ENCODE measurements at regions not wholly inside any gene's neighbourhood (a gene's known extent, or its start where the extent isn't known, plus 50 kb on each side); places are given as distances from the start of the nearest gene placed in this dataset.

DNA sequence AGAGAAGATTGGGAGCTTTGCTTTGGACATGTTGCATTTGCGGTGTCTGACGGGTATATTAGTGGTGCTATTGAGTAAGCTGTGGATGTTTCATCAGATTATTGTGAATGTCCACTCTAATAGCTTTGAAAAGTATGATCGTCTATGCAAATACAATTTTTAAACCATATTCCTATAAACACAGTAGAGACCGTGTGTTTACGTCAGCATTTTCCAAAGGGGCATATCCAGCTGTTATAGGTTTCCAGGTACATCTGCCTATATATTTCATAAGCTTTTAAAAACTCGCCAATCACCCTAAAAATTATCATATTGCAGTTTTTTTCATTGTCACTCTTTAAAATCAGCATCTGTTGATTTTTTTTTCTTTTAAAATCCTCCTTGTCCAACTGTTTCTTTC lies 91.7 kb downstream of the NKX2-1 start:
- DNase-seq (ENCODE audit: low read depth), result no peak
- TF ChIP-seq POLR2A (IDR thresholded peaks at IDR 0.05; ENCODE audit: extremely low read depth, insufficient read length) (no peak), MAX (IDR thresholded peaks at IDR 0.05; ENCODE audit: low read depth, low read length) (no peak), CTCF (IDR thresholded peaks at IDR 0.05; ENCODE audit: low read depth, low read length) (no peak), MYC (IDR thresholded peaks at IDR 0.05; ENCODE audit: low read depth, low read length) (no peak)
- no peak overlapping the region for H3K4me3 ChIP-seq (ENCODE audit: low read depth, low read length)

- no peak overlapping the region for H3K4me3 ChIP-seq (ENCODE audit: low read depth, low read length)
- DNase-seq (ENCODE audit: low read depth), result no peak
- TF ChIP-seq MYC (IDR thresholded peaks at IDR 0.05; ENCODE audit: low read depth, low read length) (no peak), POLR2A (IDR thresholded peaks at IDR 0.05; ENCODE audit: extremely low read depth, insufficient read length) (no peak), CTCF (IDR thresholded peaks at IDR 0.05; ENCODE audit: low read depth, low read length) (no peak), MAX (IDR thresholded peaks at IDR 0.05; ENCODE audit: low read depth, low read length) (no peak)
Observed at GRCh38 chr14:36426836-36427235, 93.2 kb downstream of the NKX2-1 start.

GRCh38 chr14:36426113-36426512 lies 93.9 kb downstream of the NKX2-1 start:
- DNase-seq (ENCODE audit: low read depth), result no peak
- no peak overlapping the region for H3K4me3 ChIP-seq (ENCODE audit: low read depth, low read length)
- TF ChIP-seq CTCF (IDR thresholded peaks at IDR 0.05; ENCODE audit: low read depth, low read length) (no peak), POLR2A (IDR thresholded peaks at IDR 0.05; ENCODE audit: extremely low read depth, insufficient read length) (no peak), MYC (IDR thresholded peaks at IDR 0.05; ENCODE audit: low read depth, low read length) (no peak), MAX (IDR thresholded peaks at IDR 0.05; ENCODE audit: low read depth, low read length) (no peak)

DNA sequence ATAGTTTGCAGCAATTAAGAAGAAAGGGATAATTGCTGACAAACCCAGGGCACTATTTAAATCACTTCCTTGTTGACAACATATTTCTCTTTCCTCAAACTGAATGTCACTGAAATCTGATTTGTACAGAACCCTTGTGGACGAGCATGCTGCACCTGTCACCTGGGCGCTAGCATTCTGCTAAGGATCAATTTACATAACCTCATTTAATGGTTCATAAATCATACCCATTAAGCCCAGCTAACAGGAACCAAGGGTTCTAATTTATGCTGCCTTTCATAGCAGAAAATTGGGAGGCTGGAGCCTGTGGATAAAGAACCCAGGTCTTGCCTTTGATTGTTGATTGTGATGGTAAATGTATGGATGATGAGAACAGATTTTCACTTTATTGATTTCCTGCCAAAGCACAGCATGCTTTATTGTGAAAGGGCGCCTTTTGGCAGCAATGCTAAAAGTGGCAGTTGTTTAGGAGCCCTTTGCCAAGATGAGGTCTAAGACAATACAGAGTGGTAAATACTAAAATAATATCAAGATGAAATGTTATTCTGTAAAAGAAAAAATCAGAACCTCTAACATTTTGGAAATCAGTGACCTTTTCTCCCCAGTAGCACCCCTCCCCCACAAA lies 95.4 kb downstream of the NKX2-1 start:
- H3K4me3 ChIP-seq (ENCODE audit: low read depth, low read length), result no peak overlapping the region
- DNase-seq (ENCODE audit: low read depth), result no peak
- TF ChIP-seq MAX (IDR thresholded peaks at IDR 0.05; ENCODE audit: low read depth, low read length) (no peak), CTCF (IDR thresholded peaks at IDR 0.05; ENCODE audit: low read depth, low read length) (no peak), MYC (IDR thresholded peaks at IDR 0.05; ENCODE audit: low read depth, low read length) (no peak), POLR2A (IDR thresholded peaks at IDR 0.05; ENCODE audit: extremely low read depth, insufficient read length) (no peak)

- no peak overlapping the region for H3K4me3 ChIP-seq (ENCODE audit: low read depth, low read length)
- TF ChIP-seq POLR2A (IDR thresholded peaks at IDR 0.05; ENCODE audit: extremely low read depth, insufficient read length), result no peak
- TF ChIP-seq CTCF (IDR thresholded peaks at IDR 0.05; ENCODE audit: low read depth, low read length), result no peak
- no peak for TF ChIP-seq MAX (IDR thresholded peaks at IDR 0.05; ENCODE audit: low read depth, low read length)
- TF ChIP-seq MYC (IDR thresholded peaks at IDR 0.05; ENCODE audit: low read depth, low read length), result no peak
- DNase-seq (ENCODE audit: low read depth), result no peak
Observed at GRCh38 chr14:36423430-36423829, 96.6 kb downstream of the NKX2-1 start.
